ENCODE measurements at regions not wholly inside any gene's neighbourhood (a gene's known extent, or its start where the extent isn't known, plus 50 kb on each side); places are given as distances from the start of the nearest gene placed in this dataset.

- Histone ChIP-seq H3K36me3 (ENCODE audit: control insufficient read depth in 1 of 2, insufficient read depth in 2 of 2, low read length in 2 of 2) (no peaks in the 10 kb centered on the region), H3K9ac (ENCODE audit: low read length) (no peak overlapping the region), H3K9me2 (ENCODE audit: insufficient read depth) (no peaks in the 10 kb centered on the region), H3K4me3 (replicated peaks in 1 of 2; ENCODE audit: low read depth in 1 of 2, low read length in 2 of 2) (no peak overlapping the region), H3K4me2 (ENCODE audit: low read length) (peak overlapping the region; percentile 27; the same call in 1 of the 2 replicates), H3K27ac (ENCODE audit: low read depth, low read length) (no peak overlapping the region), H4K20me1 (ENCODE audit: insufficient read depth) (no peaks in the 10 kb centered on the region; the same call in 1 of the 2 replicates), H3K9me3 (ENCODE audit: control insufficient read depth in 1 of 2, insufficient read depth in 1 of 2, low read depth in 1 of 2, low read length in 2 of 2) (no peaks in the 10 kb centered on the region), H3K27me3 (ENCODE audit: insufficient read depth, low read length) (no peaks in the 10 kb centered on the region), H3K79me2 (ENCODE audit: insufficient read depth, low read length) (no peaks in the 10 kb centered on the region), H2AFZ (ENCODE audit: low read depth, low read length, poor library complexity, severe bottlenecking) (peak overlapping the region; percentile 74), H3K4me1 (ENCODE audit: control insufficient read depth in 1 of 2, insufficient read depth in 2 of 2, low read length in 2 of 2) (peaks cover 4 to 6% of the 10 kb centered on the region in 2 experiments; a peak in 3 of 4 replicates)
- ChIA-PET RAD21 (ENCODE audit: low non-redundant PET in 1 of 2, low total read pairs in 2 of 2, uncharacterized antibody in 2 of 2, unreplicated experiment in 2 of 2) (no interaction called here), CTCF (no interaction called here), POLR2A (no interaction called here)
- DNase-seq (ENCODE audit: low read depth, low spot score), result no peak
- TF ChIP-seq YY1 (IDR thresholded peaks at IDR 0.05; ENCODE audit: extremely low read depth, insufficient replicate concordance, low read depth, low read length), result no peak
- TF ChIP-seq SP1 (IDR thresholded peaks at IDR 0.05; ENCODE audit: low read depth), result no peak
- TF ChIP-seq SRF (IDR thresholded peaks at IDR 0.05; ENCODE audit: low read depth), result 0 out of 2 replicates have a peak, but pooled peaks have one; percentile 21
- intact Hi-C loops (cut with micrococcal nuclease), result no loop called here
- no TSS peak for BruUV-seq (replicated peaks)
- ATAC-seq, result no peak
Measured at GRCh38 chr4:181008164-181008563, 1235.0 kb upstream of the TENM3 start.

- DNase-seq (ENCODE audit: low read depth, low spot score), result no peak
- POLR2A ChIA-PET, result no interaction called here
- Histone ChIP-seq H4K20me1 (ENCODE audit: insufficient read depth) (no peaks in the 10 kb centered on the region; the same call in 1 of the 2 replicates), H3K4me1 (ENCODE audit: control insufficient read depth in 1 of 2, insufficient read depth in 2 of 2, low read length in 2 of 2) (peaks cover 0 to 4% of the 10 kb centered on the region in 2 experiments; a peak in 1 of 4 replicates), H3K4me2 (ENCODE audit: low read length) (no peak overlapping the region), H3K27me3 (ENCODE audit: insufficient read depth, low read length) (no peaks in the 10 kb centered on the region), H3K79me2 (ENCODE audit: insufficient read depth, low read length) (no peaks in the 10 kb centered on the region), H3K36me3 (ENCODE audit: control insufficient read depth in 1 of 2, insufficient read depth in 2 of 2, low read length in 2 of 2) (no peaks in the 10 kb centered on the region), H3K9ac (ENCODE audit: low read length) (no peak overlapping the region), H3K9me2 (ENCODE audit: insufficient read depth) (no peaks in the 10 kb centered on the region), H2AFZ (ENCODE audit: low read depth, low read length, poor library complexity, severe bottlenecking) (no peak overlapping the region), H3K4me3 (replicated peaks in 1 of 2; ENCODE audit: low read depth in 1 of 2, low read length in 2 of 2) (no peak overlapping the region), H3K9me3 (ENCODE audit: control insufficient read depth in 1 of 2, insufficient read depth in 1 of 2, low read depth in 1 of 2, low read length in 2 of 2) (no peaks in the 10 kb centered on the region), H3K27ac (ENCODE audit: low read depth, low read length) (no peak overlapping the region)
- CTCF ChIA-PET, result no interaction called here
- RAD21 ChIA-PET (ENCODE audit: low non-redundant PET in 1 of 2, low total read pairs in 2 of 2, uncharacterized antibody in 2 of 2, unreplicated experiment in 2 of 2), result no interaction called here
- BruUV-seq (replicated peaks), result no TSS peak
- no peak for ATAC-seq
- intact Hi-C loops (cut with micrococcal nuclease), result no loop called here
- TF ChIP-seq CTCF (IDR thresholded peaks at IDR 0.05 in 2 of 3, conservative IDR thresholded peaks at IDR 0.05 in 1 of 3; ENCODE audit: borderline replicate concordance in 1 of 3, insufficient read depth in 1 of 3, low read depth in 2 of 3, low read length in 2 of 3) (no peak), POLR2AphosphoS5 (IDR thresholded peaks at IDR 0.05; ENCODE audit: low read depth, low read length) (no peak), FOSL1 (IDR thresholded peaks at IDR 0.05; ENCODE audit: low read depth) (no peak), SP1 (IDR thresholded peaks at IDR 0.05; ENCODE audit: low read depth) (no peak), JUND (IDR thresholded peaks at IDR 0.05) (no peak), ATF3 (IDR thresholded peaks at IDR 0.05) (no peak), SRF (IDR thresholded peaks at IDR 0.05; ENCODE audit: low read depth) (no peak), ZFX (IDR thresholded peaks at IDR 0.05) (no peak), SIN3A (IDR thresholded peaks at IDR 0.05; ENCODE audit: low read depth) (no peak), TCF7L2 (IDR thresholded peaks at IDR 0.05; ENCODE audit: borderline replicate concordance, extremely low read depth, insufficient read depth, insufficient read length) (no peak), ZBTB33 (IDR thresholded peaks at IDR 0.05; ENCODE audit: extremely low read depth, insufficient replicate concordance, low read length) (no peak), EGR1 (IDR thresholded peaks at IDR 0.05; ENCODE audit: low read depth) (no peak), ELF1 (IDR thresholded peaks at IDR 0.05; ENCODE audit: borderline replicate concordance, low read depth) (no peak), EZH2 (IDR thresholded peaks at IDR 0.05) (no peak), EZH2phosphoT487 (IDR thresholded peaks at IDR 0.05; ENCODE audit: borderline replicate concordance) (no peak)
Measured at GRCh38 chr4:181013162-181013561, 1230.0 kb upstream of the TENM3 start.

Measured in HCT116 (cell line).